Smooth muscle cell (in vitro differentiated cells): ENCODE measurements at regions not wholly inside any gene's neighbourhood (a gene's known extent, or its start where the extent isn't known, plus 50 kb on each side); places are given as distances from the start of the nearest gene placed in this dataset.

ENCODE experiments used
- DNase-seq: peaks from one replicate; lab custom pipeline; 2025; ENCODE audit not compliant: unreplicated experiment; lab: John Stamatoyannopoulos, UW
- H2AFZ ChIP-seq: fragments of 200-600 bp; sonication (generic); 2 replicates; pipeline ENCODE4 v1.6.0; 2016; ENCODE audit warnings: antibody characterized with exemption, low read depth, mild to moderate bottlenecking
- H3F3A ChIP-seq: fragments of 200-600 bp; sonication (generic); 2 replicates; pipeline ENCODE4 v1.6.0; 2017; ENCODE audit warnings: antibody characterized with exemption, low read depth
- H3K27ac ChIP-seq: fragments of 200-600 bp; sonication (generic); 2 replicates; pipeline ENCODE4 v1.5.1; 2016; ENCODE audit warnings: low read depth, mild to moderate bottlenecking
- H3K27me3 ChIP-seq: fragments of 200-600 bp; sonication (generic); 2 replicates; pipeline ENCODE4 v1.6.1; 2016; ENCODE audit warnings: low read depth, mild to moderate bottlenecking
- H3K36me3 ChIP-seq: fragments of 200-600 bp; sonication (generic); 2 replicates; pipeline ENCODE4 v1.5.1; 2016; ENCODE audit warnings: low read depth
- H3K4me1 ChIP-seq: fragments of 200-600 bp; sonication (generic); 2 replicates; pipeline ENCODE4 v1.5.1; 2016; ENCODE audit warnings: low read depth
- H3K4me2 ChIP-seq: fragments of 200-600 bp; sonication (generic); 2 replicates; pipeline ENCODE4 v1.6.0; 2016; ENCODE audit warnings: mild to moderate bottlenecking
- H3K4me3 ChIP-seq: fragments of 200-600 bp; sonication (generic); 2 replicates; pipeline ENCODE4 v1.5.1; 2016; ENCODE audit warnings: mild to moderate bottlenecking
- H3K79me2 ChIP-seq: fragments of 200-600 bp; sonication (generic); 2 replicates; pipeline ENCODE4 v1.6.0; 2016; ENCODE audit warnings: low read depth, mild to moderate bottlenecking
- H3K9ac ChIP-seq: fragments of 200-600 bp; sonication (generic); 2 replicates; pipeline ENCODE4 v1.6.0; 2016; ENCODE audit warnings: low read depth
- H3K9me3 ChIP-seq: fragments of 200-600 bp; sonication (generic); replicated peaks from 2 replicates; pipeline ENCODE4 v1.5.1; 2016; ENCODE audit warnings: low read depth
- H4K20me1 ChIP-seq: fragments of 200-600 bp; sonication (generic); 2 replicates; pipeline ENCODE4 v1.6.0; 2016; ENCODE audit warnings: low read depth
- CTCF ChIP-seq: fragments of 200-600 bp; sonication (generic); IDR thresholded peaks from 2 replicates; pipeline ENCODE4 v1.5.1; 2017; ENCODE audit warnings: borderline replicate concordance, mild to moderate bottlenecking, antibody characterized with exemption; ENCODE audit not compliant: insufficient read depth, poor library complexity, severe bottlenecking
- WGBS: methylation state at CpG from one replicate; pipeline ENCODE4 v1.1.7; 2016; ENCODE audit warnings: low lambda C conversion rate; 5-methylcytosine and 5-hydroxymethylcytosine counted together

- H3K4me1 ChIP-seq = no peaks in the 10 kb centered on the region
- no peaks in the 10 kb centered on the region for H3K36me3 ChIP-seq
- no peak for DNase-seq
- no peak overlapping the region for H3K9ac ChIP-seq
- H3K27ac ChIP-seq = no peak overlapping the region
- no peaks in the 10 kb centered on the region for H3K9me3 ChIP-seq
- no peaks in the 10 kb centered on the region for H3K79me2 ChIP-seq
- H3K4me2 ChIP-seq = no peak overlapping the region
- H3F3A ChIP-seq = no peaks in the 10 kb centered on the region
- H4K20me1 ChIP-seq = no peaks in the 10 kb centered on the region
- no peak overlapping the region for H3K4me3 ChIP-seq
- no peaks in the 10 kb centered on the region for H3K27me3 ChIP-seq
- TF ChIP-seq CTCF = no peak
- H2AFZ ChIP-seq = no peak overlapping the region
These were observed 98.7 kb downstream of the GLUD2 start for GRCh38 chrX:121146059-121146628.

- no peaks in the 10 kb centered on the region for H3F3A ChIP-seq
- H2AFZ ChIP-seq = no peak overlapping the region
- no peaks in the 10 kb centered on the region for H3K9me3 ChIP-seq
- no peaks in the 10 kb centered on the region for H3K36me3 ChIP-seq
- H3K4me1 ChIP-seq = no peaks in the 10 kb centered on the region
- H3K79me2 ChIP-seq = no peaks in the 10 kb centered on the region
- no peak overlapping the region for H3K27ac ChIP-seq
- WGBS = 56% methylated on average over 1 of the region's 1 CpG
- H3K4me3 ChIP-seq = no peak overlapping the region
- no peaks in the 10 kb centered on the region for H4K20me1 ChIP-seq
- no peak overlapping the region for H3K4me2 ChIP-seq
- H3K27me3 ChIP-seq = no peaks in the 10 kb centered on the region
- no peak for DNase-seq
- no peak for TF ChIP-seq CTCF
- H3K9ac ChIP-seq = no peak overlapping the region
These were observed 102.8 kb downstream of the GLUD2 start for GRCh38 chrX:121150217-121150616.

GRCh38 chrX:121151293-121151692 lies 103.9 kb downstream of the GLUD2 start:
- TF ChIP-seq CTCF = no peak
- H3K27me3 ChIP-seq = no peaks in the 10 kb centered on the region
- no peaks in the 10 kb centered on the region for H3K4me1 ChIP-seq
- H3K79me2 ChIP-seq = no peaks in the 10 kb centered on the region
- no peaks in the 10 kb centered on the region for H3K36me3 ChIP-seq
- H3K27ac ChIP-seq = no peak overlapping the region
- no peak for DNase-seq
- 78% methylated on average over 4 of the region's 4 CpGs for WGBS
- no peaks in the 10 kb centered on the region for H3K9me3 ChIP-seq
- no peak overlapping the region for H3K4me2 ChIP-seq
- H3K4me3 ChIP-seq = no peak overlapping the region
- no peak overlapping the region for H2AFZ ChIP-seq
- no peak overlapping the region for H3K9ac ChIP-seq
- H4K20me1 ChIP-seq = no peaks in the 10 kb centered on the region
- H3F3A ChIP-seq = no peaks in the 10 kb centered on the region

GRCh38 chrX:121154858-121155404 lies 107.5 kb downstream of the GLUD2 start:
- Histone ChIP-seq H2AFZ (no peak overlapping the region), H3K27ac (no peak overlapping the region), H3K4me2 (no peak overlapping the region), H3K36me3 (no peaks in the 10 kb centered on the region), H3K9me3 (no peaks in the 10 kb centered on the region), H4K20me1 (no peaks in the 10 kb centered on the region), H3K79me2 (no peaks in the 10 kb centered on the region), H3K4me3 (no peak overlapping the region), H3K4me1 (no peaks in the 10 kb centered on the region), H3K27me3 (no peaks in the 10 kb centered on the region), H3K9ac (no peak overlapping the region), H3F3A (no peaks in the 10 kb centered on the region)
- no peak for DNase-seq
- TF ChIP-seq CTCF = no peak
- 86% methylated on average over 13 of the region's 13 CpGs for WGBS
